ENCODE measurements at regions not wholly inside any gene's neighbourhood (a gene's known extent, or its start where the extent isn't known, plus 50 kb on each side); places are given as distances from the start of the nearest gene placed in this dataset.

GRCh38 chr3:107925851-107926250 lies 165.0 kb downstream of the CD47 start:
- H3K36me3 Mint-ChIP-seq: no peaks in the 10 kb centered on the region
- intact Hi-C loops (cut with micrococcal nuclease): no loop called here
- H3K27me3 Mint-ChIP-seq (ENCODE audit: low read depth in 3 of 3): peaks cover 10 to 17% (median 16%) of the 10 kb centered on the region in 3 donors
- no peak overlapping the region for H3K4me3 ChIP-seq (replicated peaks in 1 of 3; ENCODE audit: low read depth in 2 of 3, low read length in 3 of 3)
- TF ChIP-seq CTCF (IDR thresholded peaks at IDR 0.05): no peak
- no peaks in the 10 kb centered on the region for H4K20me1 ChIP-seq (ENCODE audit: insufficient read depth, low read length)
- H3K4me1 Mint-ChIP-seq: peaks cover 13% of the 10 kb centered on the region
- no peaks in the 10 kb centered on the region for H3K79me2 ChIP-seq (ENCODE audit: insufficient read depth, low read length)
- H3K27me3 ChIP-seq (ENCODE audit: control insufficient read depth in 2 of 2, insufficient read depth in 2 of 2, low read length in 2 of 2): peaks cover 20 to 30% of the 10 kb centered on the region in 2 donors
- no peak overlapping the region for H3K9ac ChIP-seq (ENCODE audit: insufficient read depth, low read length, poor library complexity, severe bottlenecking)
- H3K4me1 ChIP-seq (ENCODE audit: control insufficient read depth in 1 of 2, insufficient read depth in 2 of 2, low read length in 2 of 2): peaks cover 13 to 14% of the 10 kb centered on the region in 2 donors
- H2AFZ ChIP-seq (ENCODE audit: insufficient read depth, low read depth, low read length, poor library complexity, severe bottlenecking): no peak overlapping the region
- no peak overlapping the region for H3K27ac ChIP-seq (ENCODE audit: low read depth in 1 of 2, low read length in 2 of 2)
- H3K4me2 ChIP-seq (replicated peaks; ENCODE audit: extremely low read depth, low read length, poor library complexity, severe bottlenecking): no peak overlapping the region
- no peaks in the 10 kb centered on the region for H3K36me3 ChIP-seq (replicated peaks in 1 of 2; ENCODE audit: control insufficient read depth in 1 of 2, insufficient read depth in 2 of 2, low read length in 2 of 2)
- no peaks in the 10 kb centered on the region for H3K9me3 ChIP-seq (replicated peaks in 1 of 2; ENCODE audit: control insufficient read depth in 1 of 2, insufficient read depth in 1 of 2, low read length in 2 of 2)
- DNase-seq: no peak
- no peak overlapping the region for H3K27ac Mint-ChIP-seq
- no peak overlapping the region for H3K4me3 Mint-ChIP-seq
- H3K9me3 Mint-ChIP-seq: peaks cover 0 to 2% (median 0%) of the 10 kb centered on the region in 7 donors
- 96% methylated on average over 3 of the region's 5 CpGs for WGBS (ENCODE audit: insufficient coverage)

GRCh38 chr3:107921038-107921437 lies 169.8 kb downstream of the CD47 start:
- H3K36me3 Mint-ChIP-seq: no peaks in the 10 kb centered on the region
- no peak overlapping the region for H3K4me3 Mint-ChIP-seq
- Histone ChIP-seq H3K4me1 (ENCODE audit: control insufficient read depth in 1 of 2, insufficient read depth in 2 of 2, low read length in 2 of 2) (no peaks in the 10 kb centered on the region), H3K4me3 (replicated peaks in 1 of 3; ENCODE audit: low read depth in 2 of 3, low read length in 3 of 3) (no peak overlapping the region), H3K9ac (ENCODE audit: insufficient read depth, low read length, poor library complexity, severe bottlenecking) (no peak overlapping the region), H3K36me3 (replicated peaks in 1 of 2; ENCODE audit: control insufficient read depth in 1 of 2, insufficient read depth in 2 of 2, low read length in 2 of 2) (no peaks in the 10 kb centered on the region), H3K9me3 (replicated peaks in 1 of 2; ENCODE audit: control insufficient read depth in 1 of 2, insufficient read depth in 1 of 2, low read length in 2 of 2) (no peaks in the 10 kb centered on the region), H3K79me2 (ENCODE audit: insufficient read depth, low read length) (no peaks in the 10 kb centered on the region), H4K20me1 (ENCODE audit: insufficient read depth, low read length) (no peaks in the 10 kb centered on the region), H3K4me2 (replicated peaks; ENCODE audit: extremely low read depth, low read length, poor library complexity, severe bottlenecking) (no peak overlapping the region), H2AFZ (ENCODE audit: insufficient read depth, low read depth, low read length, poor library complexity, severe bottlenecking) (no peak overlapping the region), H3K27me3 (ENCODE audit: control insufficient read depth in 2 of 2, insufficient read depth in 2 of 2, low read length in 2 of 2) (no peaks in the 10 kb centered on the region), H3K27ac (ENCODE audit: low read depth in 1 of 2, low read length in 2 of 2) (no peak overlapping the region)
- WGBS (ENCODE audit: insufficient coverage): 100% methylated on average over 1 of the region's 1 CpG
- TF ChIP-seq CTCF (IDR thresholded peaks at IDR 0.05): no peak
- no peak for DNase-seq
- intact Hi-C loops (cut with micrococcal nuclease): no loop called here
- peaks cover 4 to 10% (median 8%) of the 10 kb centered on the region in 3 donors for H3K27me3 Mint-ChIP-seq (ENCODE audit: low read depth in 3 of 3)
- H3K9me3 Mint-ChIP-seq: peaks cover 0 to 2% (median 0%) of the 10 kb centered on the region in 7 donors
- peaks cover 4% of the 10 kb centered on the region for H3K4me1 Mint-ChIP-seq
- H3K27ac Mint-ChIP-seq: no peak overlapping the region
